ENCODE measurements at regions not wholly inside any gene's neighbourhood (a gene's known extent, or its start where the extent isn't known, plus 50 kb on each side); places are given as distances from the start of the nearest gene placed in this dataset.

DNA sequence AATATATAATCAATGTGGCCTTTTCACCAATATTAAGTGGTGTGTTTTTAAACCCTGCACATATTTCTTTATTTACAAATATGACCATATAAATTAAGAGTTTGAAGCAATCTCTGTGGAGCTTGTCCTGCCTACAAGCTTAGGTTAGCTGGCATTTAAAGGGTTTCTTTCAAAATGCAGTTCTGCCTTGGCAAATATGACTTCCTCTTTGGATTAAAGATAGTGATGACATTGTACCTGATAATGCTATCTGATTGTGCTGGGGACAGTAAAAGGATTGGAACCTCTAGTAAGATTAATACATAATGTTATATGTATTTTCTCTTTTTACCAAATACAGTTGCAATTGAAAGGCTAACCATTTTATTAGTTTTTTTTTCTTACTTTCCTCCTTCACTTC lies 249.1 kb downstream of the OTOL1 start:
- TF ChIP-seq CTCF (IDR thresholded peaks at IDR 0.05) (no peak), EZH2 (IDR thresholded peaks at IDR 0.05) (no peak)
